ENCODE measurements at regions not wholly inside any gene's neighbourhood (a gene's known extent, or its start where the extent isn't known, plus 50 kb on each side); places are given as distances from the start of the nearest gene placed in this dataset.

DNA sequence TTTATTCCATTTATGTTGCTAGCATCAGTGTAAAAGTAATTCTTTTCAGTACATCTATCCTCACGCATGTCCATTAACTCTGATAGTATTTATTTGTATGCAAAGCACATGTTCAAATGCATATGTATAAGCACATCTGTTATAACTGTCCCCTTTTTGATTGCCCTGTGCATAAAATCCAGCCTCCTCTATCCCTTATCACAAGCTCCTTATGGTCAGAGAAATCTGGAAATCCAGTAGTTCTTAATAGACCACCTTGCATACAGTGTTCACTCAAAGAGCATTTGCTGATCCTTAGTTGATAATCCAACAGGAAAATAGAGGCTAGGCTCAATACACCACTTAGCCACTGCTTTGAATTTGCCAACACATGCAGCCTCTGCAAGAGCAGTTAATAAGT, 443.5 kb downstream of the AASDHPPT start:
- BruUV-seq (replicated peaks): no TSS peak
- peaks cover 56% of the 10 kb centered on the region for H3K9me3 ChIP-seq (ENCODE audit: low read length)
- no peak overlapping the region for H3K4me3 ChIP-seq (replicated peaks in 1 of 3; ENCODE audit: insufficient read depth in 1 of 3, low read depth in 2 of 3, low read length in 3 of 3)
- no peaks in the 10 kb centered on the region for H3K4me1 ChIP-seq (ENCODE audit: insufficient read depth, low read length)
- no peaks in the 10 kb centered on the region; a peak in 1 of 5 replicates for H3K27me3 ChIP-seq (ENCODE audit: control insufficient read depth in 1 of 2, insufficient read depth in 2 of 2, low read length in 2 of 2)
- H3K27ac ChIP-seq (ENCODE audit: extremely low read length, insufficient read depth, low read length): no peak overlapping the region
- no peaks in the 10 kb centered on the region for H3K36me3 ChIP-seq (replicated peaks in 1 of 2; ENCODE audit: control insufficient read depth in 1 of 2, insufficient read depth in 2 of 2, low read length in 2 of 2)
- TF ChIP-seq MEIS1 (CRISPR knock-in tag; IDR thresholded peaks at IDR 0.05; ENCODE audit: borderline replicate concordance): no peak
- TF ChIP-seq, protein P1, sequence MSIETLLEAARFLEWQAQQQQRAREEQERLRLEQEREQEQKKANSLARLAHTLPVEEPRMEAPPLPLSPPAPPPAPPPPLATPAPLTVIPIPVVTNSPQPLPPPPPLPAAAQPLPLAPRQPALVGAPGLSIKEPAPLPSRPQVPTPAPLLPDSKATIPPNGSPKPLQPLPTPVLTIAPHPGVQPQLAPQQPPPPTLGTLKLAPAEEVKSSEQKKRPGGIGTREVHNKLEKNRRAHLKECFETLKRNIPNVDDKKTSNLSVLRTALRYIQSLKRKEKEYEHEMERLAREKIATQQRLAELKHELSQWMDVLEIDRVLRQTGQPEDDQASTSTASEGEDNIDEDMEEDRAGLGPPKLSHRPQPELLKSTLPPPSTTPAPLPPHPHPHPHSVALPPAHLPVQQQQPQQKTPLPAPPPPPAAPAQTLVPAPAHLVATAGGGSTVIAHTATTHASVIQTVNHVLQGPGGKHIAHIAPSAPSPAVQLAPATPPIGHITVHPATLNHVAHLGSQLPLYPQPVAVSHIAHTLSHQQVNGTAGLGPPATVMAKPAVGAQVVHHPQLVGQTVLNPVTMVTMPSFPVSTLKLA (IDR thresholded peaks at IDR 0.05): peak; percentile 40; the same call in 1 of the 2 replicates
- 79% methylated on average over 1 of the region's 1 CpG for WGBS (ENCODE audit: low lambda C conversion rate)
- CTCF ChIA-PET (ENCODE audit: low intra/inter-chr PET ratio, low total read pairs): no interaction called here
- no peaks in the 10 kb centered on the region for H4K20me1 ChIP-seq (ENCODE audit: insufficient read depth, low read length)
- intact Hi-C loops (cut with micrococcal nuclease; ENCODE audit: unreplicated experiment): no loop called here
- H3K9ac ChIP-seq (ENCODE audit: insufficient read depth, low read depth, low read length): no peak overlapping the region
- DNase-seq (ENCODE audit: low spot score) (no peak), ATAC-seq (no peak), FAIRE-seq (no peak)
- no peak overlapping the region for H2AFZ ChIP-seq (ENCODE audit: low read length)
- H3K4me2 ChIP-seq (ENCODE audit: low read depth, low read length): no peak overlapping the region
- H3K79me2 ChIP-seq (ENCODE audit: insufficient read depth, low read length): no peaks in the 10 kb centered on the region
- in situ Hi-C loops (cut with HindIII; ENCODE audit: extremely low pct_ligation_motif_present, low pct_unique_long_range_greater_than_20kb): no loop called here
- POLR2A ChIA-PET: no interaction called here

DNA sequence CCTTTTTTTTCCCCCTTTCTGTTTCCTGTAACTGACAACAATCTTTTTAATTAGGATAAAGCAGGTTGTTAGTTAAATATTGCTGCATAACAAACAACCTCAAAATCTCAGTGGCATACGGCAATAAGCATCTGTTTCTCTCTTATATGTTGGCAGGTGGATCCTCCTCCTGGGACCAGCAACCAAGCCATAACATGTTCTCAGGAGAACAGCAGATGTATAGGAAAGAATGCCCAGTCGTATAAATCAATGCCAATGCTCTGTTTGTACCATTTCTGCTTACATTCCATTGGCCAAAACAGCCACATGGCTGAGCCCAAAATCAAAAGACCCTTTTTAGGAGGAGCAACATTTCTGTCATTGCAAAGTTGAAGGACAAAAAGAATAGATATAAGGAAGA, 445.7 kb downstream of the AASDHPPT start:
- 38% methylated on average over 2 of the region's 2 CpGs for WGBS (ENCODE audit: low lambda C conversion rate)
- Histone ChIP-seq H3K27ac (ENCODE audit: extremely low read length, insufficient read depth, low read length) (no peak overlapping the region), H3K36me3 (replicated peaks in 1 of 2; ENCODE audit: control insufficient read depth in 1 of 2, insufficient read depth in 2 of 2, low read length in 2 of 2) (no peaks in the 10 kb centered on the region), H3K9ac (ENCODE audit: insufficient read depth, low read depth, low read length) (no peak overlapping the region), H3K4me3 (replicated peaks in 1 of 3; ENCODE audit: insufficient read depth in 1 of 3, low read depth in 2 of 3, low read length in 3 of 3) (no peak overlapping the region), H3K4me2 (ENCODE audit: low read depth, low read length) (no peak overlapping the region), H3K27me3 (ENCODE audit: control insufficient read depth in 1 of 2, insufficient read depth in 2 of 2, low read length in 2 of 2) (no peaks in the 10 kb centered on the region), H4K20me1 (ENCODE audit: insufficient read depth, low read length) (no peaks in the 10 kb centered on the region), H3K9me3 (ENCODE audit: low read length) (peaks cover 64% of the 10 kb centered on the region), H2AFZ (ENCODE audit: low read length) (no peak overlapping the region), H3K79me2 (ENCODE audit: insufficient read depth, low read length) (no peaks in the 10 kb centered on the region), H3K4me1 (ENCODE audit: insufficient read depth, low read length) (no peaks in the 10 kb centered on the region)
- no TSS peak for BruUV-seq (replicated peaks)
- ChIA-PET POLR2A (no interaction called here), CTCF (ENCODE audit: low intra/inter-chr PET ratio, low total read pairs) (no interaction called here)
- DNase-seq (ENCODE audit: low spot score) (no peak), FAIRE-seq (no peak), ATAC-seq (no peak)
- TF ChIP-seq ATF7 (IDR thresholded peaks at IDR 0.05) (no peak), ATF7 (CRISPR knock-in tag; IDR thresholded peaks at IDR 0.05) (no peak), ZNF350 (CRISPR knock-in tag; IDR thresholded peaks at IDR 0.05; ENCODE audit: borderline replicate concordance, low read depth) (no peak), ZFYVE20 (CRISPR knock-in tag; IDR thresholded peaks at IDR 0.05; ENCODE audit: borderline replicate concordance, low read depth) (no peak), SRF (IDR thresholded peaks at IDR 0.05; ENCODE audit: low read depth, low read length) (no peak), ZNF703 (CRISPR knock-in tag; IDR thresholded peaks at IDR 0.05; ENCODE audit: borderline replicate concordance) (no peak), RELA (CRISPR knock-in tag; IDR thresholded peaks at IDR 0.05) (no peak), ZNF775 (CRISPR knock-in tag; IDR thresholded peaks at IDR 0.05; ENCODE audit: borderline replicate concordance) (no peak), ZNF383 (CRISPR knock-in tag; IDR thresholded peaks at IDR 0.05; ENCODE audit: borderline replicate concordance) (no peak)
- TF ChIP-seq, protein P2, sequence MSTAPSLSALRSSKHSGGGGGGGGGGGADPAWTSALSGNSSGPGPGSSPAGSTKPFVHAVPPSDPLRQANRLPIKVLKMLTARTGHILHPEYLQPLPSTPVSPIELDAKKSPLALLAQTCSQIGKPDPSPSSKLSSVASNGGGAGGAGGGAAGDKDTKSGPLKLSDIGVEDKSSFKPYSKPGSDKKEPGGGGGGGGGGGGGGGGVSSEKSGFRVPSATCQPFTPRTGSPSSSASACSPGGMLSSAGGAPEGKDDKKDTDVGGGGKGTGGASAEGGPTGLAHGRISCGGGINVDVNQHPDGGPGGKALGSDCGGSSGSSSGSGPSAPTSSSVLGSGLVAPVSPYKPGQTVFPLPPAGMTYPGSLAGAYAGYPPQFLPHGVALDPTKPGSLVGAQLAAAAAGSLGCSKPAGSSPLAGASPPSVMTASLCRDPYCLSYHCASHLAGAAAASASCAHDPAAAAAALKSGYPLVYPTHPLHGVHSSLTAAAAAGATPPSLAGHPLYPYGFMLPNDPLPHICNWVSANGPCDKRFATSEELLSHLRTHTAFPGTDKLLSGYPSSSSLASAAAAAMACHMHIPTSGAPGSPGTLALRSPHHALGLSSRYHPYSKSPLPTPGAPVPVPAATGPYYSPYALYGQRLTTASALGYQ (CRISPR knock-in tag; IDR thresholded peaks at IDR 0.05): no peak
- TF ChIP-seq, protein P3, sequence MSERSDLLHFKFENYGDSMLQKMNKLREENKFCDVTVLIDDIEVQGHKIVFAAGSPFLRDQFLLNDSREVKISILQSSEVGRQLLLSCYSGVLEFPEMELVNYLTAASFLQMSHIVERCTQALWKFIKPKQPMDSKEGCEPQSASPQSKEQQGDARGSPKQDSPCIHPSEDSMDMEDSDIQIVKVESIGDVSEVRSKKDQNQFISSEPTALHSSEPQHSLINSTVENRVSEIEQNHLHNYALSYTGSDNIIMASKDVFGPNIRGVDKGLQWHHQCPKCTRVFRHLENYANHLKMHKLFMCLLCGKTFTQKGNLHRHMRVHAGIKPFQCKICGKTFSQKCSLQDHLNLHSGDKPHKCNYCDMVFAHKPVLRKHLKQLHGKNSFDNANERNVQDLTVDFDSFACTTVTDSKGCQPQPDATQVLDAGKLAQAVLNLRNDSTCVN (CRISPR knock-in tag; IDR thresholded peaks at IDR 0.05; ENCODE audit: borderline replicate concordance): no peak
- intact Hi-C loops (cut with micrococcal nuclease; ENCODE audit: unreplicated experiment): no loop called here
- in situ Hi-C loops (cut with HindIII; ENCODE audit: extremely low pct_ligation_motif_present, low pct_unique_long_range_greater_than_20kb): no loop called here
